Stimulated activated CD8-positive, alpha-beta memory T cell treated with anti-CD3 and anti-CD28 coated beads, Interleukin-15, amount 100 ng/mL, for 4 hours (primary cell): ENCODE measurements at regions not wholly inside any gene's neighbourhood (a gene's known extent, or its start where the extent isn't known, plus 50 kb on each side); places are given as distances from the start of the nearest gene placed in this dataset.

ENCODE experiments used
- DNase-seq, 2 donors: peaks; one replicate each; pipeline ENCODE4 v3.0.0-alpha.2; 2020; ENCODE audit warnings: low read depth in 2 of 2

DNA sequence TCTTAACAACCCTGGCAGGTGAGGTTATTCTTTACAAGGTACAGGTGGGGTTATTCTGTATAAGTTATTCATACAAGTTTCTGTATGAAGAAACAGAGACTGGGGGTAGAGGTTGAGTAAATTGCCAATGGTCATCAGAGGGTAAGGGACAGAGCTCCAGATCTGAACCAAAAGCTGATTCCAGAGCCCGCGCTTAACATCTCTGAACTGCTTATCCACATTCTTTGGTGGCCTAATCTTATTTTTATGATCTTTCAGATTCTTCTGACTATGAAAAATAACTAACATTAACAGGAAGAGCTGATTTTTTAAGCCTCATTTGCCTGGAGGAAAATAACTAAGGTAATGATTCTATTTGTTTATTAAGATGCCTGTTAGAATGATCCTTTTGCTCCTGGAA, 63.9 kb upstream of the BARHL2 start:
- DNase-seq, result no peak

DNA sequence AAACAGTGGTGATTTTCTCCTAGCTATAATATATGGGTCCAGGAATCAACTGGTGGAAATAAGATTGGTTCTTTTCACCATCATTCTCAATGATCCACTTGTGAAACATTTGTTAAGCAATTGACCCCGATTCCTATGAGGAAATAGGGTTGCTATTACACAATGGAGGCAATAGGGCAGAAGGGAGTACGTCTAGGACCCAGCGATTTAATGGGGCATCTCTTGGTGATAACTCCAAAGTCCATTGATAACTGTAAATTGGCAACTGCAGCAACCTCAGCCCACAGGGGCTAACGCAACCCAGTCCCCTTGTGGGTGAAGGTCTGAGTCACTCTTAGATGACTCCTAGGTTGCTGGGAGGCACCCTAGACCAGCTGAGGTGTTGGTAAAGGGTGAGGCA, 62.5 kb upstream of the BARHL2 start:
- DNase-seq, result no peak

DNA sequence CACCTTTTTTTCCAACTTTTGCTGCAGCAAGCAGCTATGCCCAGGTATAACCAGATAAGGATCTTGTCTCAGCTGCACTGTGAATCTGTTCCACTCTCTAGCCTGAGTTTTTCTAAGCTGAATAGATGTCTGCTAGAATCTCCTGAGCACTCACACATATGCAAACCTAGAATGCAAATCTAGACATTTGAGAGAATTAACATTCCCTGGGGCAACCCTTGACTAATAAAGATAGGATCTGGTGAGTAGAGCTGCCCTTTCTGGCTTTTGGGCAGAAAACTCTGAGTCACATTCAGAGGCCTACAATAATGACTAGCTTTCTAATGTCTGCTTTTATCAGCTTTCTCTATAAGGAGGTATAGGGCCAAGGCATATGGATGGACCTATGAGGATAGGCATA, 61.4 kb upstream of the BARHL2 start:
- no peak for DNase-seq

DNA sequence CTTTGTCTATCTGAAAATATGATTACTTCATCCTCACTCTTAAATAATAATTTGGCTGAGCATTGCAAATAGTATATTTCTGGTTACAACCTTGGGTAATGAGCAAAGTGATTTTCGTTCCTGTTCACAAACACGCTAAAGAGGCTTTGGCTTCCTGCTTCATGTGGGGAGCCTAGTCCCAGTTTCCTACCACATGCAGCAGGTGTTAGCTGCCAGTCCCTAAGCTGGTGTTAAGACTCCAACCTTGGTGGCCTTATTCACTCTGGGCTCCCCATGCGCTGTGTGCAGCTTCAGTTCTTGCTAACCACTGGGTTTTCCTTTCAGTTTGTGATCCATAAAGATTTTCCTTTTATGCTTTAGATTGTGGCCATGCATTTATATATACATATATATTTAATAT, 56.7 kb upstream of the BARHL2 start:
- DNase-seq, result no peak

DNA sequence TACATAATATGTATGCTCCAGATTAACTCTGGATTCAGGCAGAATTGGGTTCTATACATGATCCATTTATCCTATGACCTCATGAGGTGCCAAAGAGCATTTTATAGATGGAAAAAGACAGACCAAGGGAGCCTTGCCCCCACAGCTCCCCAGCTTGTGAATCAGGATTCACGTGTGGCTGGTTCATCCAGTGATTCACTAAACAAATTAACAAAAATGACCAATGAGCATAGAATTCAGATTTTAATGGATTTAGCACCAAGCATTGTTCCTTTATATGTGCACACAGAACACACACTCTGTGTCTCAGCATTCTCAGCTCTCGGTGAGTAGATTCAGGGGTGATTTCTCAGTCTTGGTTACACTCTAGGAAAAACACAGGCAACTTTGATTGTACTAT, 51.7 kb upstream of the BARHL2 start:
- DNase-seq, result no peak

DNA sequence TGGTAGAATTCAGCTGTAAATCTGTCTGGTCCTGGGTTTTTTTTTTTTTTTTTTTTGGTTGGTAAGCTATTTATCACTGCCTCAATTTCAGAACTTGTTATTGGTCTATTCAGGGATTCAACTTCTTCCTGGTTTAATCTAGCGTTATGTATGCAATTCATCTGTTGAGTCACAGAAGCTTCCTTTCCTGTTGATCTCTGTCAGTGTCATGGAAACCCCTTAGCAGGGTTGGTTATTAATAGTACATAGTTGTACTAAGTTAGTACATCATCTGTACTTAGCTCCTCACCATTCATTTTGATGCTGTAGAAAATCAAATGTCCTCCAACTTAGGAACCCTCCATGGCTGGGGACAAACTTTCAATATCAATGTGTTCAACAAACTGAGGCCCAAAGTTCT, 51.0 kb upstream of the BARHL2 start:
- no peak for DNase-seq
